ENCODE measurements at regions not wholly inside any gene's neighbourhood (a gene's known extent, or its start where the extent isn't known, plus 50 kb on each side); places are given as distances from the start of the nearest gene placed in this dataset.

- H3K4me1 ChIP-seq (ENCODE audit: insufficient read depth, low read length, poor library complexity, severe bottlenecking), result no peaks in the 10 kb centered on the region
- ChIA-PET POLR2A (no interaction called here), CTCF (ENCODE audit: unreplicated experiment) (no interaction called here)
- no peaks in the 10 kb centered on the region for H4K20me1 ChIP-seq (ENCODE audit: insufficient read depth, low read length)
- no peak overlapping the region for H2AFZ ChIP-seq (ENCODE audit: low read length)
- H3K9me3 ChIP-seq (ENCODE audit: low read length), result no peaks in the 10 kb centered on the region
- TF ChIP-seq EZH2phosphoT487 (IDR thresholded peaks at IDR 0.05; ENCODE audit: borderline replicate concordance, low read depth, low read length), result no peak
- TF ChIP-seq, protein P1, sequence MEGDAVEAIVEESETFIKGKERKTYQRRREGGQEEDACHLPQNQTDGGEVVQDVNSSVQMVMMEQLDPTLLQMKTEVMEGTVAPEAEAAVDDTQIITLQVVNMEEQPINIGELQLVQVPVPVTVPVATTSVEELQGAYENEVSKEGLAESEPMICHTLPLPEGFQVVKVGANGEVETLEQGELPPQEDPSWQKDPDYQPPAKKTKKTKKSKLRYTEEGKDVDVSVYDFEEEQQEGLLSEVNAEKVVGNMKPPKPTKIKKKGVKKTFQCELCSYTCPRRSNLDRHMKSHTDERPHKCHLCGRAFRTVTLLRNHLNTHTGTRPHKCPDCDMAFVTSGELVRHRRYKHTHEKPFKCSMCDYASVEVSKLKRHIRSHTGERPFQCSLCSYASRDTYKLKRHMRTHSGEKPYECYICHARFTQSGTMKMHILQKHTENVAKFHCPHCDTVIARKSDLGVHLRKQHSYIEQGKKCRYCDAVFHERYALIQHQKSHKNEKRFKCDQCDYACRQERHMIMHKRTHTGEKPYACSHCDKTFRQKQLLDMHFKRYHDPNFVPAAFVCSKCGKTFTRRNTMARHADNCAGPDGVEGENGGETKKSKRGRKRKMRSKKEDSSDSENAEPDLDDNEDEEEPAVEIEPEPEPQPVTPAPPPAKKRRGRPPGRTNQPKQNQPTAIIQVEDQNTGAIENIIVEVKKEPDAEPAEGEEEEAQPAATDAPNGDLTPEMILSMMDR (conservative IDR thresholded peaks at IDR 0.05; ENCODE audit: low read length), result no peak
- no peaks in the 10 kb centered on the region for H3K36me3 ChIP-seq (ENCODE audit: insufficient read depth, low read length)
- DNase-seq (ENCODE audit: low spot score), result no peak
- intact Hi-C loops (cut with micrococcal nuclease; ENCODE audit: unreplicated experiment), result no loop called here
- BruUV-seq (replicated peaks), result no TSS peak
- no peak overlapping the region for H3K27ac ChIP-seq (ENCODE audit: low read depth, low read length, poor library complexity, severe bottlenecking)
- no peaks in the 10 kb centered on the region for H3K79me2 ChIP-seq (ENCODE audit: insufficient read depth, low read depth, low read length)
- H3K4me2 ChIP-seq (ENCODE audit: low read length), result no peak overlapping the region
- H3K4me3 ChIP-seq (ENCODE audit: low read depth, low read length, poor library complexity, severe bottlenecking), result no peak overlapping the region
- H3K9me2 ChIP-seq (ENCODE audit: insufficient read depth, low read length), result no peaks in the 10 kb centered on the region
Measured at GRCh38 chr1:238491265-238491664, 600.5 kb upstream of the ZP4 start.

- ChIA-PET POLR2A (interaction anchor here (0.6 kb wide), 2 partner anchors 246 to 662 kb away, joined by 3 to 7 read pairs; no protein-coding TSS in a partner anchor), CTCF (ENCODE audit: unreplicated experiment) (no interaction called here)
- Histone ChIP-seq H3K4me2 (ENCODE audit: low read length) (no peak overlapping the region), H3K79me2 (ENCODE audit: insufficient read depth, low read depth, low read length) (no peaks in the 10 kb centered on the region), H3K27ac (ENCODE audit: low read depth, low read length, poor library complexity, severe bottlenecking) (no peak overlapping the region), H2AFZ (ENCODE audit: low read length) (no peak overlapping the region), H3K36me3 (ENCODE audit: insufficient read depth, low read length) (no peaks in the 10 kb centered on the region), H3K4me3 (ENCODE audit: low read depth, low read length, poor library complexity, severe bottlenecking) (no peak overlapping the region), H3K4me1 (ENCODE audit: insufficient read depth, low read length, poor library complexity, severe bottlenecking) (no peaks in the 10 kb centered on the region), H4K20me1 (ENCODE audit: insufficient read depth, low read length) (no peaks in the 10 kb centered on the region), H3K9me3 (ENCODE audit: low read length) (no peaks in the 10 kb centered on the region), H3K9me2 (ENCODE audit: insufficient read depth, low read length) (no peaks in the 10 kb centered on the region)
- BruUV-seq (replicated peaks), result no TSS peak
- TF ChIP-seq EZH2phosphoT487 (IDR thresholded peaks at IDR 0.05; ENCODE audit: borderline replicate concordance, low read depth, low read length), result no peak
- TF ChIP-seq, protein P1 (conservative IDR thresholded peaks at IDR 0.05; ENCODE audit: low read length), result no peak
- intact Hi-C loops (cut with micrococcal nuclease; ENCODE audit: unreplicated experiment), result no loop called here
- DNase-seq (ENCODE audit: low spot score), result no peak
Measured at GRCh38 chr1:238489006-238489405, 598.3 kb upstream of the ZP4 start.

- no peaks in the 10 kb centered on the region for H3K4me1 ChIP-seq (ENCODE audit: insufficient read depth, low read length, poor library complexity, severe bottlenecking)
- intact Hi-C loops (cut with micrococcal nuclease; ENCODE audit: unreplicated experiment), result no loop called here
- no peaks in the 10 kb centered on the region for H3K36me3 ChIP-seq (ENCODE audit: insufficient read depth, low read length)
- no peak for TF ChIP-seq EZH2phosphoT487 (IDR thresholded peaks at IDR 0.05; ENCODE audit: borderline replicate concordance, low read depth, low read length)
- TF ChIP-seq, protein P1 (conservative IDR thresholded peaks at IDR 0.05; ENCODE audit: low read length), result no peak
- no peaks in the 10 kb centered on the region for H3K9me2 ChIP-seq (ENCODE audit: insufficient read depth, low read length)
- no peak overlapping the region for H3K27ac ChIP-seq (ENCODE audit: low read depth, low read length, poor library complexity, severe bottlenecking)
- H3K4me3 ChIP-seq (ENCODE audit: low read depth, low read length, poor library complexity, severe bottlenecking), result no peak overlapping the region
- H4K20me1 ChIP-seq (ENCODE audit: insufficient read depth, low read length), result no peaks in the 10 kb centered on the region
- BruUV-seq (replicated peaks), result no TSS peak
- H3K4me2 ChIP-seq (ENCODE audit: low read length), result no peak overlapping the region
- H3K79me2 ChIP-seq (ENCODE audit: insufficient read depth, low read depth, low read length), result no peaks in the 10 kb centered on the region
- ChIA-PET POLR2A (interaction anchor here (0.6 to 0.7 kb wide), 3 partner anchors 13 to 661 kb away, joined by 3 to 7 read pairs (median 3); no protein-coding TSS in a partner anchor), CTCF (ENCODE audit: unreplicated experiment) (no interaction called here)
- no peak overlapping the region for H2AFZ ChIP-seq (ENCODE audit: low read length)
- no peak for DNase-seq (ENCODE audit: low spot score)
- H3K9me3 ChIP-seq (ENCODE audit: low read length), result no peaks in the 10 kb centered on the region
Measured at GRCh38 chr1:238488401-238488800, 597.7 kb upstream of the ZP4 start.

Data from OCI-LY7 (cell line).